Activated CD4-positive, alpha-beta memory T cell treated with anti-CD3 and anti-CD28 coated beads for 36 hours (primary cell): ENCODE measurements at regions not wholly inside any gene's neighbourhood (a gene's known extent, or its start where the extent isn't known, plus 50 kb on each side); places are given as distances from the start of the nearest gene placed in this dataset.

Experiments used
- CTCF ChIA-PET: fragments of 350-600 bp; sonication (Branson Sonifier 250); formaldehyde crosslinking; loops from one replicate; lab custom pipeline; 2021; ENCODE audit warnings: antibody characterized with exemption, inconsistent platforms; lab: Charles Lee
- POLR2A ChIA-PET: fragments of 350-600 bp; sonication (Branson Sonifier 250); formaldehyde crosslinking; loops from one replicate; lab custom pipeline; 2021; ENCODE audit warnings: antibody characterized with exemption; lab: Charles Lee
- DNase-seq: peaks from one replicate; pipeline ENCODE4 v3.0.0-alpha.2; 2020
- H3K27ac Mint-ChIP-seq: one replicate; pipeline ENCODE4 v1.8.0; 2021; ENCODE audit warnings: mixed read lengths
- H3K27me3 Mint-ChIP-seq: one replicate; pipeline ENCODE4 v1.8.0; 2021; ENCODE audit warnings: mixed read lengths
- H3K36me3 Mint-ChIP-seq: one replicate; pipeline ENCODE4 v1.8.0; 2021; ENCODE audit warnings: mixed read lengths
- H3K4me1 Mint-ChIP-seq: one replicate; pipeline ENCODE4 v1.8.0; 2021; ENCODE audit warnings: low read depth, mixed read lengths
- H3K4me3 Mint-ChIP-seq: one replicate; pipeline ENCODE4 v1.8.0; 2021; ENCODE audit warnings: mild to moderate bottlenecking, mixed read lengths
- H3K9me3 Mint-ChIP-seq: one replicate; pipeline ENCODE4 v1.8.0; 2021; ENCODE audit warnings: mixed read lengths
- intact Hi-C: fragments of 100-400 bp; cut with micrococcal nuclease; formaldehyde crosslinking; loops from one replicate; pipeline ENCODE4 v1.15.1; 2023

DNA sequence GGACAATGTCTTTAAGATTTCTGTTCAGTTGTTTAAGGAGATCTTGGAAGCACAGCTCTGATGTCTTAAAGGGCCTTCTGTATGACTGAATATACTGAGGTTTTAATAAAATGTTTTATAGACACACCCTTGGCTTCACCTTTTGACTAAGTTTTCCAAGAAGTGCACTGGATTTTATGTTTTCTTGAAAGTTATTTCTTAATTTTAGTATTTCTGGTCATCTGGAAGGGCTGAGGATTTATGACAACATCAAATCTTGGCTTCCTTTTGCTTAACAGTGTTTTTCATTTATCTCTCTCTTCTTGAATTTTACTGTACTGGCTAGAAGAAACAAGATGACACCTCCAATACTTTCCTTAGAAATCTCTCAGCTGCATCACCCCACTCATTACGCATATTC, 2423.4 kb downstream of the LRRC4C start:
- CTCF ChIA-PET: no interaction called here

DNA sequence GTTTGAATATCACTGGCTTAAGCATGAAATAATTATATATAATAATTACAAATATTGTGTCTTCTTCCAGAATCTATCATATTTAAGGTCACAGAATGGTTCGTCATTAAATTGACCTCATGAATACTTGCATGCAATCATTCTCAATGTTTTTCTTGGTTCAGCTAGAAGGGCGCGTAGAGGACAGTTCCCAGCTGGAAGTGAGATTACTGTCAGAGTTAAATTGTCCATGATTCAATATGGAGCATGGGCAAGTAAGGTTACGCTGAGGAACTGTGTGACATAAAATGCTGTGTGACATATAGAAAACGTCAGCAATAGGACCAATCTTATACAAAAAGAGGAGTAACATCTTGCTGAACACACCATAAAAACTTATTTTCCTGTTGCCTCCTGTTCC, 2423.5 kb upstream of the RAG2 start:
- CTCF ChIA-PET: no interaction called here
- no peaks in the 10 kb centered on the region for H3K27me3 Mint-ChIP-seq
- POLR2A ChIA-PET: no interaction called here
- H3K4me1 Mint-ChIP-seq: no peaks in the 10 kb centered on the region
- H3K9me3 Mint-ChIP-seq: peaks cover 10% of the 10 kb centered on the region
- DNase-seq: no peak
- no peak overlapping the region for H3K4me3 Mint-ChIP-seq
- no peak overlapping the region for H3K27ac Mint-ChIP-seq
- no peaks in the 10 kb centered on the region for H3K36me3 Mint-ChIP-seq
- intact Hi-C loops: no loop called here

More for the DNA sequence above, 2423.4 kb downstream of the LRRC4C start:
- Mint-ChIP-seq H3K9me3 (peaks cover 13% of the 10 kb centered on the region), H3K27ac (no peak overlapping the region), H3K27me3 (no peaks in the 10 kb centered on the region), H3K36me3 (no peaks in the 10 kb centered on the region), H3K4me1 (no peaks in the 10 kb centered on the region), H3K4me3 (no peak overlapping the region)
- POLR2A ChIA-PET: no interaction called here
- DNase-seq: no peak
- intact Hi-C loops: no loop called here

DNA sequence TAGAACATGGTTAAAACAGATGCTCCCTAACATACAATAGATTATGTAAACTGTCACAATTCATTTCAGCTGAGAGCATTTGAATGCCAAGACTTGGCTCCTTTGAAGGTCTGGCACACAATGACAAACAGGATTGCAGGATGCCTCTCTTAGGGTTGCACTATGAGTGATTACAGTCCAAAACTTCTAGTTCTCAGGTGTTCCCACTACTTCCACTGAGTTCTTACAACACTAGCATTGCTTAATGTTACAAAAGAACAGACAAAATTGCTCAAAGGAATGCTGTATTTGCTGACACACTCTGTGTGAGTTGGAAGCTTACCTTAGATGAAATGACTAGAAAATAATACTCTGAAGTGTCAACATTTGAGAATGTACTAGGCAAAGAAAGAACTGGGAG, 2413.8 kb upstream of the RAG2 start:
- ChIA-PET CTCF (no interaction called here), POLR2A (no interaction called here)
- H3K4me3 Mint-ChIP-seq: no peak overlapping the region
- intact Hi-C loops: no loop called here
- H3K27ac Mint-ChIP-seq: no peak overlapping the region
- DNase-seq: no peak
- peaks cover 27% of the 10 kb centered on the region for H3K9me3 Mint-ChIP-seq
- H3K4me1 Mint-ChIP-seq: no peaks in the 10 kb centered on the region
- no peaks in the 10 kb centered on the region for H3K27me3 Mint-ChIP-seq
- no peaks in the 10 kb centered on the region for H3K36me3 Mint-ChIP-seq

DNA sequence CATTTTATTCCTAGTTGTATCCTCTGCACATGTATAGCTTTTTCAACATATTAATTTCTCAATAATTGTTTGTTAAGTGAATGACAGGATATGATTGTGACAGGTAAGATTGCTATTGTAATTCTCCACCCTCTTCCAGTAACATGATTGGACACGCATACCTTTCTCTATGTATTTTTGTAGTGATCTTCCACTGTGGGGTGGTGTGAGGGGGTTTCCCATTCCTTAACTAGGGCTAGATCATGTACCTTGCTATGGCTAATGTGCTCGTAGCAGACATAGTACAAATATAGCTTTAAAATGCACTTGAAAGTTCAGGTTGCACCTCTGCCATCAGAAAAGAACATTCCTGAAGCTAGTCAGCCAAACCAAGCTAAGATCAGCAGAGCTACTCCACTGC, 2392.8 kb upstream of the RAG2 start:
- no peak overlapping the region for H3K4me3 Mint-ChIP-seq
- intact Hi-C loops: no loop called here
- H3K27me3 Mint-ChIP-seq: no peaks in the 10 kb centered on the region
- no peak overlapping the region for H3K27ac Mint-ChIP-seq
- no peaks in the 10 kb centered on the region for H3K36me3 Mint-ChIP-seq
- no peak for DNase-seq
- ChIA-PET CTCF (no interaction called here), POLR2A (no interaction called here)
- H3K4me1 Mint-ChIP-seq: no peaks in the 10 kb centered on the region
- H3K9me3 Mint-ChIP-seq: peaks cover 16% of the 10 kb centered on the region

DNA sequence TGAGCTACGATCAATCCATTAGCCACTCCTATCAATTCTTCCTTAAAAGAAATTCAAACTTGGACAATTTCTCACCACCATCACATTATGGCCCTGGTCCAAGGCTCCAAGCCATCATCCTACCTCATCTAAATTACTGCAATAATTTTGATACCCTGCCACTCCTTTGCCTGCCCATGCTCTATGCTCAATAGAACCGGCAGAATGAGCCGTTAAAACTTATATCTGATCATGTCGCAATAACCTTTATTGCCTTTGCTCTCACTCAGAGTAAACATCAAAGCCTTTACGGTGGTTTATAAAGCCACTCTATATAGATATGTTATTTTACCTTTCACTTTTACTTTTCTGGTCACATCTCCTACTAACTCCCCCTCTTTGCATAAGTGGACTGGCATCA, 2392.1 kb upstream of the RAG2 start:
- Mint-ChIP-seq H3K27me3 (no peaks in the 10 kb centered on the region), H3K9me3 (peaks cover 21% of the 10 kb centered on the region), H3K4me3 (no peak overlapping the region), H3K4me1 (no peaks in the 10 kb centered on the region), H3K27ac (no peak overlapping the region), H3K36me3 (no peaks in the 10 kb centered on the region)
- intact Hi-C loops: no loop called here
- no peak for DNase-seq
- CTCF ChIA-PET: no interaction called here
- POLR2A ChIA-PET: no interaction called here

DNA sequence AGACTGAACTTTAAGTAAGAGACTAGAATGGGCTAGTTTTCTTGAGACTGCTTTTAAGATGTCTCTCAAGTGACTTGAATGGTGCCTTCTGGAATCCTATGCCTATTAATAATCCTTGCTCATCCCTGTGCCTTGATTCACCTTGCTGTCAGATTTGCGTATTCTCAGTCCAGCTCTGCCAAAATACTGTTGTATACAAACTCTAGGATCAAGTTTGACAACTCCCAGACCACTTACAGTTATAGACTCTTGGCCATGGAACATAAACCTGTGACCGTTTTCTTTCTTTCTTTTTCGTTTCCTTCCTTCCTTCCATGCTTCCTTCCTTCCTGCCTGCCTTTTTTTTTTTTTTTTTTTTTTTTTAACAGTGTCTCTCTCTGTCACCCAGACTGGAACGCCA, 2390.9 kb upstream of the RAG2 start:
- ChIA-PET POLR2A (no interaction called here), CTCF (no interaction called here)
- Mint-ChIP-seq H3K36me3 (no peaks in the 10 kb centered on the region), H3K27me3 (no peaks in the 10 kb centered on the region), H3K4me3 (no peak overlapping the region), H3K9me3 (peaks cover 31% of the 10 kb centered on the region), H3K4me1 (no peaks in the 10 kb centered on the region), H3K27ac (no peak overlapping the region)
- no peak for DNase-seq
- intact Hi-C loops: no loop called here

DNA sequence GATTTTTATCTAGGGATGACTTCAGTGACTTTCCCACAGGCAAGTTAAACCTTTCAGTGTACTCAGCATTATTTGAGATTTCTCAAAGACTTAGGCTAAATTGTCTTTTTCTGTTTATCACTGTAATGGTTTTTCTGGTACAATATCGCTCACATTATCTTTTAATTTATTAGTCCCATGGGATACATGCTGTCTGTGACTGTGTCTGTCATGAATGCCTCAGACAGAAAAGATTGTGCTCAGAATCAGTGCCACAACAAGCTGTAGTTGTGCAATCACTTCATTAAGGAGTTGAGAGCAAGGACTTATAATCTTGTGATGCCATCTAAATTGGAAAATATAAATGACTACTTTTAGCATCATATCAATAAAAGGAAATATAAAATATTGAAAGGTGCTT, 2374.2 kb upstream of the RAG2 start:
- no peaks in the 10 kb centered on the region for H3K36me3 Mint-ChIP-seq
- peaks cover 3% of the 10 kb centered on the region for H3K9me3 Mint-ChIP-seq
- H3K4me3 Mint-ChIP-seq: no peak overlapping the region
- ChIA-PET CTCF (no interaction called here), POLR2A (no interaction called here)
- no peak overlapping the region for H3K27ac Mint-ChIP-seq
- no peaks in the 10 kb centered on the region for H3K27me3 Mint-ChIP-seq
- H3K4me1 Mint-ChIP-seq: no peaks in the 10 kb centered on the region
- DNase-seq: no peak
- intact Hi-C loops: no loop called here

DNA sequence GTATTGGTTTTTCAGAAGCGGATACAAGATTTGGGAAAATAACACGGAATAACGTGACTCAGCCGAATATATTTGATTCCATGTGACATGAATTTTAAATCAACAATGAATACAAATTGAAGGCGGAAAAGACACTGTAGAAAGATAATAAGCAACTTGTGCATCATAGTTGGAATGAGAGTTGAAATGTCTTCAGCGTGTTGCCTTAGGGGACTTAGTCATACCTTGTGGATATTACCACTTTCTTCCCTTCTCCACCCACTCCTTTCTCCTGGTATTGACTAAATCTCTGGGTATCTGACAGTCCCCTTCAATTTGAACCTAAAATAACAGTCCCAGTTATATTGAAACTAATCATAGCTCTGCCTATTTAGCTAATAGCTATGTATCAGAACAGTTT, 2373.1 kb upstream of the RAG2 start:
- no peak for DNase-seq
- H3K36me3 Mint-ChIP-seq: no peaks in the 10 kb centered on the region
- CTCF ChIA-PET: no interaction called here
- no peaks in the 10 kb centered on the region for H3K27me3 Mint-ChIP-seq
- intact Hi-C loops: no loop called here
- no peak overlapping the region for H3K4me3 Mint-ChIP-seq
- POLR2A ChIA-PET: no interaction called here
- H3K4me1 Mint-ChIP-seq: no peaks in the 10 kb centered on the region
- peaks cover 3% of the 10 kb centered on the region for H3K9me3 Mint-ChIP-seq
- H3K27ac Mint-ChIP-seq: no peak overlapping the region

DNA sequence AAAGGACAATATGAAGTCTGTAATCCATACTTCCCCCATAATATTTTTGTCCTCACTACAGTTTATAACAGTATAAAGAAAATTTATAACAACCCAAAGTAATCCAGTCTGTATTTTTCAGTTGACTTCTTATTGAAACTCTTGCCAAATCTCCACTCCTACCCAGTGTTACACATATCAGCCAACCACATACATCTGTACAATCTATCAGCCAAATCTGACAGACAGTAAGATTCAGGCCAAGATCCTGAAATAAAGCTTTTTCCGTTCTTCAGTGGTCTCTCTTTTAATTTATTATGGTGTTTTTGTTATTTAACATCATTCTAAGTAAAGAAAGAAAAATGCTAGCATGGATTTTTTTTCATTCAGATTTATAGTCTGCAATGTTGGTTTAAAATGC, 2370.9 kb upstream of the RAG2 start:
- Mint-ChIP-seq H3K9me3 (peaks cover 3% of the 10 kb centered on the region), H3K27me3 (no peaks in the 10 kb centered on the region), H3K27ac (no peak overlapping the region), H3K4me3 (no peak overlapping the region), H3K4me1 (no peaks in the 10 kb centered on the region), H3K36me3 (no peaks in the 10 kb centered on the region)
- POLR2A ChIA-PET: no interaction called here
- intact Hi-C loops: no loop called here
- no peak for DNase-seq
- CTCF ChIA-PET: interaction anchor here (0.7 kb wide), 1 partner anchor 74 kb away, joined by 3 read pairs; no protein-coding TSS in a partner anchor

DNA sequence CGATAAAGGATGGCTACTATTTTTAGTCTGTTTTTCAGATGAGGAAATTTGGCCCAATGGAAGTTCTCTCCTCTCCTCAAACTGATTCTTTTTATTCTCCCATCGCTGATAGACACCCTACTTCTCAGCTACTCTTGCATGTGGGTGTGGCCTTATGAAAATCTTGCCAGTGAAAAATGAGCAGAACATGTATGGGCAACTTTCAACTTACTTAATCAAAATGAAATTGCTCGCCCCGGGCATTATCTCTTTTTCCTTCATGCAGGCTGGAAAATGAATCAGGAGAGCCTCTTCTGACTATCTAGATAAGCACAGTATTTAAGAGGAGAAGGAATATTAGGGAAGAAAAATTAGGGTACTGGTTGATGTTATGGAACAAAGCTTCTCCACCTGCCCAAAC, 2354.7 kb upstream of the RAG2 start:
- no peak overlapping the region for H3K27ac Mint-ChIP-seq
- CTCF ChIA-PET: no interaction called here
- H3K4me3 Mint-ChIP-seq: no peak overlapping the region
- peaks cover 15% of the 10 kb centered on the region for H3K9me3 Mint-ChIP-seq
- POLR2A ChIA-PET: no interaction called here
- DNase-seq: no peak
- intact Hi-C loops: no loop called here
- no peaks in the 10 kb centered on the region for H3K4me1 Mint-ChIP-seq
- H3K36me3 Mint-ChIP-seq: no peaks in the 10 kb centered on the region
- H3K27me3 Mint-ChIP-seq: no peaks in the 10 kb centered on the region

DNA sequence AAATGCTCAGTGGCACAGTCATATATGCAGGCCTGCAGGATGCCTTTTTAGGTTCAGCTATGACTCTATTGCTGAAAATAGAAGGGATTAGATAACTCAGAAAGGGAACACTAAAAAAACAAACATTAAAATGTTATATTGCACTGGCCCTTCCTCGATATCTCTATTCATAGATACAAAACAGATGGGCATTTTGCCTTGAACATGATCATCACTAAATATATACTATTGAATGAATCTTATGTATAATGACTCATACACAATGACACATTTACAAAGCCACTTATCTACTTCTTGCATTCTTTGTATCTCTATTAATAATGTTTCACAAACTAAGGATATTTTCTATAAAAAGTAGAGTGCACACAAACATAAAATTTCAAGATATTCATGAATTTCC, 2352.8 kb upstream of the RAG2 start:
- Mint-ChIP-seq H3K9me3 (peaks cover 31% of the 10 kb centered on the region), H3K36me3 (no peaks in the 10 kb centered on the region), H3K4me1 (no peaks in the 10 kb centered on the region), H3K27ac (no peak overlapping the region), H3K27me3 (no peaks in the 10 kb centered on the region), H3K4me3 (no peak overlapping the region)
- ChIA-PET CTCF (no interaction called here), POLR2A (no interaction called here)
- no peak for DNase-seq
- intact Hi-C loops: no loop called here

DNA sequence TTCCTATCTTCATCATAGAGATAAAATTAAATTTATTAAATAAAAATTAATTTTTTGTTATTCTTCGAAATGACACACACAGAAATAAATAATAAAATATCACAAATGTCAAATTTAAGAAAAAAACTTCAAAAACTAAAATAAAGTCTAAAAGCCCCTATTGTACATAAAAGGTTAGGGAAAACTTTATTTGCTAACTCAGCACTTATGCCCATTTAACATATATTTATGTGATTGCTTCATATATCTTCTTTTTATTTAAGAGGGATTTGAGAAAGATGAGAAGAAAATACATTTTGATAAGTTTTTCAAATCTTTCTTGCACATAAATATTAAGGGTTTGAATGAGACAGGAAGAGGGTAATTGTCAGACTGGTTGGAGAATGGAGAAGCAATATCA, 2350.4 kb upstream of the RAG2 start:
- H3K27ac Mint-ChIP-seq: no peak overlapping the region
- H3K36me3 Mint-ChIP-seq: no peaks in the 10 kb centered on the region
- no peaks in the 10 kb centered on the region for H3K4me1 Mint-ChIP-seq
- no peak overlapping the region for H3K4me3 Mint-ChIP-seq
- ChIA-PET CTCF (no interaction called here), POLR2A (no interaction called here)
- intact Hi-C loops: no loop called here
- peaks cover 34% of the 10 kb centered on the region for H3K9me3 Mint-ChIP-seq
- no peaks in the 10 kb centered on the region for H3K27me3 Mint-ChIP-seq
- no peak for DNase-seq

DNA sequence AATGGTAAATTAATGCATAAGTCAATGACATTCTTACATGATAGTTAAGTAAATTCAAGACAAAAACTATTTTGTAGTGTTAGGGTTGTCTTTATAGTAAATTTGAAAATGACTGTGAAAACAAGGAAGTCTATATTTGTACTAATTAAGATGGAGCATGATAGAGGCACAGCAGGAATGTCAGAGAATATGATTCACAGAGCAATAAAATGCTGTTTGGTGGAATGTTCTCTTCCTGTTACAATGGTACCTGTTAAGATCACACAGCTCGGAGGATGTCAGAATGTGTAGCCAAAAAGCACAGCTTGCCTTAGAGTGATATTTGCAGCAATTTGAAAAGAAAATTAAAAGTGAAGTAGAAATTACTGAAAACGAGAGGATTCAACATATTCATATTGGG, 2339.7 kb upstream of the RAG2 start:
- H3K27ac Mint-ChIP-seq: no peak overlapping the region
- ChIA-PET POLR2A (no interaction called here), CTCF (no interaction called here)

DNA sequence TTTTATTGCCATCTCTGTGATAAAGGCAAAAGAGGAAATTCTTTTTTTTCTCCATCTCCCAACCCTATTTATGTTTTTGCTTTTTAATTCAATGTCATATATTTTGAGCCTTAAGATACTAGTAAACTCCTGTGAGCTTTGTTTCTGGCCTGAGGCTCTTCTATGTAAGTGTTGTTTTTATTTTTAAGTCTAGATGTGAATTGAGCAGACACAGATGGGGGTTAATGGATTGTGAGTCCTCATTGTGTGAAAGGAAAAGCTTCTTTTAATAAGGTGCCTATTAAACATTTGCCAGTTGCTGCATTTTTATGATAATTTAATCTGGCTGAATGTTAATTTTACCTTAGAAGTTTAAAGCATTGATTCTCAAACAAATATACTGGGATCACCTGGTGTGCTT, 2337.9 kb upstream of the RAG2 start:
- no peak overlapping the region for H3K4me3 Mint-ChIP-seq
- POLR2A ChIA-PET: no interaction called here
- H3K36me3 Mint-ChIP-seq: no peaks in the 10 kb centered on the region
- no peak overlapping the region for H3K27ac Mint-ChIP-seq
- H3K9me3 Mint-ChIP-seq: peaks cover 16% of the 10 kb centered on the region
- no peak for DNase-seq
- CTCF ChIA-PET: no interaction called here
- H3K4me1 Mint-ChIP-seq: no peaks in the 10 kb centered on the region
- intact Hi-C loops: no loop called here
- no peaks in the 10 kb centered on the region for H3K27me3 Mint-ChIP-seq

More for the DNA sequence above, 2339.7 kb upstream of the RAG2 start:
- no peaks in the 10 kb centered on the region for H3K4me1 Mint-ChIP-seq
- DNase-seq: no peak
- intact Hi-C loops: no loop called here
- peaks cover 4% of the 10 kb centered on the region for H3K9me3 Mint-ChIP-seq
- H3K4me3 Mint-ChIP-seq: no peak overlapping the region
- H3K27me3 Mint-ChIP-seq: no peaks in the 10 kb centered on the region
- H3K36me3 Mint-ChIP-seq: no peaks in the 10 kb centered on the region
